Astrocyte of the spinal cord (primary cell): ENCODE measurements at regions not wholly inside any gene's neighbourhood (a gene's known extent, or its start where the extent isn't known, plus 50 kb on each side); places are given as distances from the start of the nearest gene placed in this dataset.
A peak's percentile ranks its signal among the peaks of the same experiment; 100 is the strongest.
"Not testable (repeated sequence)": the region's sequence is repeated elsewhere in the genome, so short reads cannot be mapped to it uniquely, and the experiment has no call there.

ENCODE experiments used
- DNase-seq: peaks from one replicate; pipeline ENCODE4 v3.0.0; 2011; ENCODE audit warnings: low read depth, low spot score
- H3K4me3 ChIP-seq: 2 replicates; pipeline ENCODE4 v1.5.1; 2011; ENCODE audit warnings: low read depth, mild to moderate bottlenecking, low read length, moderate library complexity
- in situ Hi-C: cut with HindIII; loops from 2 replicates; pipeline ENCODE4 v1.10.0; 2017; ENCODE audit warnings: low sequenced_read_pairs
- TF ChIP-seq, protein P1 (sequence below): IDR thresholded peaks from 2 replicates; pipeline ENCODE4 v1.5.1; 2012; ENCODE audit warnings: low read depth, mild to moderate bottlenecking, low read length, inconsistent platforms

DNA sequence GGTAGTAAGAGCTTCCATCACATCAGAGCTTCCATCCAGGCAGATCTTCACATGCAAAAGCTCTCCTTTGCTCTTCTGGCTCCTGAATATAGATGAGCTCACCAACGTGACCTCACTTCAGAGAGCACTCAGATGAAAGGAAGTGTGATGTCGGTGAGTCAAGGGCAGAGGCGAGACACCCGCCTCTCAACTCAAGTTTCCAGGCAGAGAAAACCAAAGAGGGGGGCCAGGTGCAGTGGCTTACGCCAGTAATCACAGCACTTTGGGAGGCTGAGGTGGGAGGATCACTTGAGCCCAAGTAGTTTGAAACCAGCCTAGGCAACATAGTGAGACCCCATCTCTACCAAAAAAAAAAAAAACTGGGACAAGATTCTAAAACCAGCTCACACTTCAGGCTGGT lies 126.9 kb downstream of the DUSP6 start:
- peak; percentile 76 for DNase-seq
- H3K4me3 ChIP-seq = no peak overlapping the region
- in situ Hi-C loops = no loop called here
- TF ChIP-seq, protein P1, sequence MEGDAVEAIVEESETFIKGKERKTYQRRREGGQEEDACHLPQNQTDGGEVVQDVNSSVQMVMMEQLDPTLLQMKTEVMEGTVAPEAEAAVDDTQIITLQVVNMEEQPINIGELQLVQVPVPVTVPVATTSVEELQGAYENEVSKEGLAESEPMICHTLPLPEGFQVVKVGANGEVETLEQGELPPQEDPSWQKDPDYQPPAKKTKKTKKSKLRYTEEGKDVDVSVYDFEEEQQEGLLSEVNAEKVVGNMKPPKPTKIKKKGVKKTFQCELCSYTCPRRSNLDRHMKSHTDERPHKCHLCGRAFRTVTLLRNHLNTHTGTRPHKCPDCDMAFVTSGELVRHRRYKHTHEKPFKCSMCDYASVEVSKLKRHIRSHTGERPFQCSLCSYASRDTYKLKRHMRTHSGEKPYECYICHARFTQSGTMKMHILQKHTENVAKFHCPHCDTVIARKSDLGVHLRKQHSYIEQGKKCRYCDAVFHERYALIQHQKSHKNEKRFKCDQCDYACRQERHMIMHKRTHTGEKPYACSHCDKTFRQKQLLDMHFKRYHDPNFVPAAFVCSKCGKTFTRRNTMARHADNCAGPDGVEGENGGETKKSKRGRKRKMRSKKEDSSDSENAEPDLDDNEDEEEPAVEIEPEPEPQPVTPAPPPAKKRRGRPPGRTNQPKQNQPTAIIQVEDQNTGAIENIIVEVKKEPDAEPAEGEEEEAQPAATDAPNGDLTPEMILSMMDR = no peak

DNA sequence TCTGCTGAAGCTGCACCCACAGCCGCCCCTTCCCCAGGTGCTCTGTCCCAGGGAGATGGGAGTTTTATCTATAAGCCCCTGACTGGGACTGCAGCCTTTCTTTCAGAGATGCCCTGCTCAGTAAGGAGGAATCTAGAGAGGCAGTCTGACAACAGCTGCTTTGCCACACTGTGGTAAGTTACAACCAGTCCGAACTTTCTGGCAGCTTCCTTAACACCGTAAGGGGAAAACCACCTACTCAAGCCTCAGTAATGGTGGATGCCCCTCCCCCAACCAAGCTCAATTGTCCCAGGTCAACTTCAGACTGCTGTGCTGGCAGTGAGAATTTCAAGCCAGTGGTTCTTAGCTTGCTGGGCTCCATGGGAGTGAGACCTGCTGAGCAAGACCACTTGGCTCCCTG lies 129.7 kb downstream of the DUSP6 start:
- H3K4me3 ChIP-seq, DNase-seq, in situ Hi-C loops: not testable (repeated sequence)

DNA sequence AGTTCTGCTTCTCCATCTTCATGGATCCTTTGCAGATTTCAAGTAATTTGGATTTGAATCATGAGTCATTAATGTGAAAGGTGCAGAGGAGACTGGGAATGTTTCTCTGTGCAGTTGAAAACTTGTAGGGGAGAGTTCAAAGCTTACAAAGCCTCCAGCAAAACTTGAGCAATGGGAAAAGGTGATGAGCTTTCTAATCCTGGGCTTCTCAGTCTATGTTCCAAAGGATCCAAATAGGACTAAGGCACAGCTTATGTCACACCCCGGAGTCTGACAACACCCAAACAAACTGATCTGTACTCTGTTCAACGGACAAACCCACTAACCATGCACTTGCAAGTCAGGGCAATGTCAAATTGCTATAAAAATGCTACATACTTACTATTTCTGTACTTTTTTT lies 134.8 kb downstream of the DUSP6 start:
- in situ Hi-C loops = no loop called here
- no peak overlapping the region for H3K4me3 ChIP-seq
- TF ChIP-seq, protein P1 = no peak
- DNase-seq = no peak

DNA sequence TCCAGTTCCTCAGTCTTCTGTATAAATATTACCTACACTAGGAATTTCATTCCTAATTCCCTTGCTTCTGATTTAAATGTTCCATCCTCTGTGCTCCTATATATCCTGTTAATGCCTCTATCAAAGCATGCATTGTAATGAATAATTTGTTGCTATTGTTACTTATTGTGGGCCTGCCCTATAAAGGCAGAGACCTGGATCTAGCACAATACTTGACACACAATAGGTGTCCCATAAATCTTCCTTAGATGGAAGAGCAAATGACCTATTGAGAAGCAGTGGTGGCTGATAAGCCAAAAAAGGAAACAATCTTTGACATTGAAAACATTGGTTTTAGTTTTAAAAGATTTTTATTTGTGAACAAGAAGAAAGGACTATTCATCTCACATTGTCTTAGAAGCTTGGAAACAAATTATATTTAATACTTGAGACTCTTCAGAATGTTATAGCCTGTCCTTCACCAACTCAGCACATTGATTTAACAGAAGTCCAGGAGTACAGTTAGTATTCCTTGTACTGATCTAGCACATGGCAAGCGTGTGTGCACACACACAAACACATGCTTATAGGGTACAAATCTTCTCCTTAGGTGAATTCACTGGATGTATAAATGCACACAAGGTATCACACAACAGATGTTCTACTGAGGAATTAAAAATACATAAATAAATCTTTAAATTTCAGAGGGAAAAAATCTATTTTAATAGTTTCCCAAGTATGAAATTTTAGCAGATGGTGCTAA lies 135.9 kb downstream of the DUSP6 start:
- in situ Hi-C loops = no loop called here
- no peak overlapping the region for H3K4me3 ChIP-seq
- no peak for DNase-seq
- TF ChIP-seq, protein P1 = no peak

DNA sequence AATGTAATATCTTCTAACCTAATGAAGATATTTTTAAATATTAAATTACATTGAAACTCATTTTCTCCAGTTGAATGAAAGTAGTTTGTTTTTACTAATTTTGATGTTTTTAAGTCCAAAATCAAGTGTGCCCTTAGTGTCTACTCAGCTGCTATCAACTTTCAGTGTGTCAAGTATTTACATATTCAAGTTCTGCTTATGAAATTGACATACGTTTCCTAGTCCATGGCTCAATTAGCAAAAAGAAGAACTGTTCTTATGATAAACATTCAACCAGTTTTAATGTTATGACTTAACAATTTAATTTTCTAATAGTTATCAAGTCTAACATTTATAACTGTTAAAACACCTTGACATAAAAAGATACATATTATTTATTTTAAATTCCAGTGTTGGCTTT lies 137.1 kb downstream of the DUSP6 start:
- in situ Hi-C loops = no loop called here
- DNase-seq = no peak
- H3K4me3 ChIP-seq = no peak overlapping the region
- TF ChIP-seq, protein P1 = no peak

DNA sequence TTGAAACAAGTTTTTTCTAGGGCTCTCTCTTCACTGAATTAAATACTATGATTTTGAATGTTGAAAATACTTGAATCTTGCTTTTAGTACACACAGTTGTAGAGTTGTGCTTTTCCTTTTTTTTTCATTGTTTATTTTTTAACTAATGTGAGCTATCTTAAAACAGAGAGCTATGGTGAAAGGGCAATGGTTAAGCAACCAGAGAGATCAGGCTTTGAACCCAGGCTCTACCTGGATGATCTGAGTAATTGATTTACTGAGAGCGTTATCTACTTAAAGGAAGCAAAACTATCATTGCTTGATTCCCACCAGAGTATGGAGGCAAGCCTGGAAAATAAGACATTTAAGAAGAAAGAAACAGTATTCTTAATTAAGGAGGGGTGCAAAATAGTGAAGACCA lies 138.6 kb downstream of the DUSP6 start:
- in situ Hi-C loops = no loop called here
- no peak overlapping the region for H3K4me3 ChIP-seq
- DNase-seq = no peak
- TF ChIP-seq, protein P1 = no peak

DNA sequence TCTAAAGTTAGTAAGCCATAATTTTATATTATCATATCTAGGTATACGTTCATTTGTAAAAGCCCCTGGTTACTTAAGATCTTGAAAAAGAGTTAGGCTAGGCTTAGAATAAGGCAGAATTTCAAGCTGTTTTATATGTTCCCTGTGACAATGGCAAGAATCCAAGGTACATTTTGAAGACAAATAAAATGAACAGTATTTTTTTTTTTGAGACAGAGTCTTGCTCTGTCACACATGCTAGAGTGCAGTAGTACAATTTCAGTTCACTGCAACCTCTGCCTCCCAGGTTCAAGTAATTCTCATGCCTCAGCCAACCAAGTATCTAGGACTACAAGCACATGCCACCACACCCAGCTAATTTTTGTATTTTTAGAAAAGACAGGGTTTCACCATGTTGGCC lies 139.2 kb downstream of the DUSP6 start:
- in situ Hi-C loops = no loop called here
- TF ChIP-seq, protein P1 = no peak
- DNase-seq = no peak
- H3K4me3 ChIP-seq = no peak overlapping the region
